B cell (primary cell): ENCODE measurements at regions not wholly inside any gene's neighbourhood (a gene's known extent, or its start where the extent isn't known, plus 50 kb on each side); places are given as distances from the start of the nearest gene placed in this dataset.

Experiments
- ATAC-seq: fragments of 200-7000 bp; cut with Tn5 transposase; one replicate; pipeline ENCODE4 v1.10.0; 2021; ENCODE audit warnings: low read depth, mild to moderate bottlenecking, moderate number of reproducible peaks, moderate library complexity
- CTCF ChIA-PET: fragments of 350-600 bp; sonication (Branson Sonifier 250); formaldehyde crosslinking; loops from one replicate; lab custom pipeline; 2021; ENCODE audit warnings: antibody characterized with exemption, inconsistent platforms; lab: Charles Lee
- POLR2A ChIA-PET: fragments of 350-600 bp; sonication (Branson Sonifier 250); formaldehyde crosslinking; loops from one replicate; lab custom pipeline; 2021; ENCODE audit warnings: antibody characterized with exemption; lab: Charles Lee
- DNase-seq: peaks from one replicate; pipeline ENCODE4 v3.0.0; 2013
- H2AFZ ChIP-seq: 2 replicates; pipeline ENCODE4 v1.6.1; 2012; ENCODE audit warnings: mild to moderate bottlenecking, low read depth, low read length; ENCODE audit not compliant: insufficient read depth, poor library complexity, severe bottlenecking
- H3K27ac ChIP-seq, 2 donors: 1 replicate in 1 of 2; 2 replicates in 1 of 2; pipeline ENCODE4 v1.5.1; 2012 to 2013; ENCODE audit warnings: low read length in 2 of 2, mild to moderate bottlenecking in 2 of 2, moderate library complexity in 1 of 2
- H3K27me3 ChIP-seq, 4 experiments: fragments of 200-600 bp in 1 of 4; sonication (generic) in 1 of 4; replicated peaks in 1 of 4; 1 replicate in 2 of 4; 2 replicates in 2 of 4; pipeline versions ENCODE4 v1.6.1 to v1.7.0; 2013 to 2016; ENCODE audit warnings: low read length in 3 of 4, mild to moderate bottlenecking in 2 of 4, mixed read lengths in 1 of 4, moderate library complexity in 1 of 4; ENCODE audit not compliant: insufficient read depth in 4 of 4, control insufficient read depth in 3 of 4; ENCODE audit errors: control extremely low read depth in 1 of 4
- H3K36me3 ChIP-seq, 2 experiments: replicated peaks in 1 of 2; 1 replicate in 1 of 2; 2 replicates in 1 of 2; pipeline versions ENCODE4 v1.6.1 to v1.7.1; 2013; ENCODE audit warnings: low read length in 1 of 2; ENCODE audit not compliant: insufficient read depth in 2 of 2, control insufficient read depth in 1 of 2; ENCODE audit errors: control extremely low read depth in 1 of 2, extremely low read depth in 1 of 2
- H3K4me1 ChIP-seq, 2 donors: fragments of 200-600 bp in 1 of 2; sonication (generic) in 1 of 2; 1 replicate in 1 of 2; 2 replicates in 1 of 2; pipeline versions ENCODE4 v1.5.1 to v1.6.1; 2013 to 2017; ENCODE audit warnings: low read length in 2 of 2; ENCODE audit not compliant: control insufficient read depth in 2 of 2, insufficient read depth in 2 of 2
- H3K4me2 ChIP-seq: replicated peaks from 2 replicates; pipeline ENCODE3; 2012; ENCODE audit warnings: mild to moderate bottlenecking, low read depth, low read length; ENCODE audit not compliant: poor library complexity, severe bottlenecking
- H3K4me3 ChIP-seq, 5 experiments: fragments of 200-600 bp in 1 of 5; sonication (generic) in 1 of 5; 1 replicate in 3 of 5; 2 replicates in 2 of 5; pipeline versions ENCODE4 v1.5.1 to v1.7.0; 2011 to 2016; ENCODE audit warnings: low read length in 4 of 5, mild to moderate bottlenecking in 4 of 5, low read depth in 2 of 5, control low read depth in 1 of 5, moderate library complexity in 1 of 5; ENCODE audit not compliant: insufficient read depth in 1 of 5; ENCODE audit errors: control extremely low read depth in 1 of 5, extremely low read depth in 1 of 5
- H3K79me2 ChIP-seq: fragments of 200-600 bp; sonication (generic); one replicate; pipeline ENCODE4 v1.6.0; 2016; ENCODE audit warnings: low read length; ENCODE audit not compliant: control insufficient read depth, insufficient read depth
- H3K9ac ChIP-seq: fragments of 200-600 bp; sonication (generic); 2 replicates; pipeline ENCODE4 v1.6.1; 2017; ENCODE audit warnings: mild to moderate bottlenecking, low read length, moderate library complexity
- H3K9me3 ChIP-seq, 3 donors: one replicate each; pipeline versions ENCODE4 v1.6.1 to v1.7.1; 2013; ENCODE audit warnings: low read length in 2 of 3; ENCODE audit not compliant: control insufficient read depth in 2 of 3, insufficient read depth in 1 of 3; ENCODE audit errors: control extremely low read depth in 1 of 3
- H4K20me1 ChIP-seq: 2 replicates; pipeline ENCODE4 v1.6.0; 2012; ENCODE audit warnings: mild to moderate bottlenecking, low read length; ENCODE audit not compliant: insufficient read depth, control insufficient read depth, poor library complexity, severe bottlenecking
- H3K27ac Mint-ChIP-seq: one replicate; pipeline ENCODE4 v1.8.0; 2021; ENCODE audit warnings: mixed read lengths
- H3K27me3 Mint-ChIP-seq: one replicate; pipeline ENCODE4 v1.8.0; 2021; ENCODE audit warnings: mixed read lengths
- H3K4me1 Mint-ChIP-seq: one replicate; pipeline ENCODE4 v1.8.0; 2021; ENCODE audit warnings: mixed read lengths
- H3K4me3 Mint-ChIP-seq: one replicate; pipeline ENCODE4 v1.8.0; 2021; ENCODE audit warnings: mixed read lengths
- H3K9me3 Mint-ChIP-seq: one replicate; pipeline ENCODE4 v1.8.0; 2022; ENCODE audit warnings: mixed read lengths; ENCODE audit not compliant: insufficient read depth
- EZH2 ChIP-seq: IDR thresholded peaks from 2 replicates; pipeline ENCODE4 v1.6.1; 2012; ENCODE audit warnings: borderline replicate concordance, low read depth, mild to moderate bottlenecking, moderate library complexity, low read length; ENCODE audit not compliant: insufficient read depth, poor library complexity, severe bottlenecking
- WGBS: methylation state at CpG from one replicate; pipeline ENCODE4 v1.1.5; 2013; ENCODE audit warnings: missing lambda C conversion rate; ENCODE audit not compliant: insufficient coverage; 5-methylcytosine and 5-hydroxymethylcytosine counted together
- intact Hi-C: fragments of 100-400 bp; cut with micrococcal nuclease; formaldehyde crosslinking; loops from one replicate; pipeline ENCODE4 v1.10.0; 2022
- TF ChIP-seq, protein P1 (sequence below): fragments of 200-600 bp; IDR thresholded peaks from one replicate; pipeline ENCODE4 v1.8.0; 2022; ENCODE audit warnings: antibody characterized with exemption, mild to moderate bottlenecking

DNA sequence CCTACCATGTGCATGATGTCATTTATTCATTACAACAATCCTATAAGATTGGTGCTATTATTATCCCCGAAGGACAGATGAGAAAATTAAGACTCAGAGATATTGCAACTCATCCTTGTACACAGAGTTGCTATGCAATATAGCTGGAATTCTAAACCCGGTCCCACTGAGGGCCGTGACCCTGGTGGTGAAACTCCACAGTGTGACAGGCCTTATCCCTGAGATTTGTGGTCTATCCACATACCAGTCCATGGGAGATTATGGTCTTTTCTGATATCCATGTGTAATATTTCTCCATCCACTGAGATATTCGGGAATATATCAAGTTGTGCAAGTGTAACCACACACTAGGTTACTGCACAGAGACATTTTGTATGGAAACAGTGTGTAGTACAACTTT, 305.2 kb downstream of the TXNL1 start:
- intact Hi-C loops = no loop called here
- H3K9me3 ChIP-seq = peaks cover 0 to 8% (median 0%) of the 10 kb centered on the region in 3 donors
- no peak for TF ChIP-seq EZH2
- TF ChIP-seq, protein P1, sequence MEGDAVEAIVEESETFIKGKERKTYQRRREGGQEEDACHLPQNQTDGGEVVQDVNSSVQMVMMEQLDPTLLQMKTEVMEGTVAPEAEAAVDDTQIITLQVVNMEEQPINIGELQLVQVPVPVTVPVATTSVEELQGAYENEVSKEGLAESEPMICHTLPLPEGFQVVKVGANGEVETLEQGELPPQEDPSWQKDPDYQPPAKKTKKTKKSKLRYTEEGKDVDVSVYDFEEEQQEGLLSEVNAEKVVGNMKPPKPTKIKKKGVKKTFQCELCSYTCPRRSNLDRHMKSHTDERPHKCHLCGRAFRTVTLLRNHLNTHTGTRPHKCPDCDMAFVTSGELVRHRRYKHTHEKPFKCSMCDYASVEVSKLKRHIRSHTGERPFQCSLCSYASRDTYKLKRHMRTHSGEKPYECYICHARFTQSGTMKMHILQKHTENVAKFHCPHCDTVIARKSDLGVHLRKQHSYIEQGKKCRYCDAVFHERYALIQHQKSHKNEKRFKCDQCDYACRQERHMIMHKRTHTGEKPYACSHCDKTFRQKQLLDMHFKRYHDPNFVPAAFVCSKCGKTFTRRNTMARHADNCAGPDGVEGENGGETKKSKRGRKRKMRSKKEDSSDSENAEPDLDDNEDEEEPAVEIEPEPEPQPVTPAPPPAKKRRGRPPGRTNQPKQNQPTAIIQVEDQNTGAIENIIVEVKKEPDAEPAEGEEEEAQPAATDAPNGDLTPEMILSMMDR = no peak
- H3K27ac Mint-ChIP-seq = no peak overlapping the region
- H3K4me1 Mint-ChIP-seq = peaks cover 5% of the 10 kb centered on the region
- H3K27ac ChIP-seq = no peak overlapping the region
- WGBS = no CpG with 5 or more reads among the region's 4 CpGs
- no peaks in the 10 kb centered on the region for H3K27me3 Mint-ChIP-seq
- no peaks in the 10 kb centered on the region for H3K27me3 ChIP-seq
- H3K4me2 ChIP-seq = no peak overlapping the region
- ChIA-PET CTCF (no interaction called here), POLR2A (no interaction called here)
- no peak overlapping the region for H3K4me3 Mint-ChIP-seq
- H3K4me3 ChIP-seq = no peak overlapping the region
- H3K36me3 ChIP-seq = no peaks in the 10 kb centered on the region
- peaks cover 2% of the 10 kb centered on the region for H3K9me3 Mint-ChIP-seq
- DNase-seq = no peak
- ATAC-seq = no peak
- H4K20me1 ChIP-seq = no peaks in the 10 kb centered on the region
- H3K9ac ChIP-seq = no peak overlapping the region
- H3K4me1 ChIP-seq = peaks cover 0 to 5% of the 10 kb centered on the region in 2 donors
- H3K79me2 ChIP-seq = no peaks in the 10 kb centered on the region
- H2AFZ ChIP-seq = no peak overlapping the region

DNA sequence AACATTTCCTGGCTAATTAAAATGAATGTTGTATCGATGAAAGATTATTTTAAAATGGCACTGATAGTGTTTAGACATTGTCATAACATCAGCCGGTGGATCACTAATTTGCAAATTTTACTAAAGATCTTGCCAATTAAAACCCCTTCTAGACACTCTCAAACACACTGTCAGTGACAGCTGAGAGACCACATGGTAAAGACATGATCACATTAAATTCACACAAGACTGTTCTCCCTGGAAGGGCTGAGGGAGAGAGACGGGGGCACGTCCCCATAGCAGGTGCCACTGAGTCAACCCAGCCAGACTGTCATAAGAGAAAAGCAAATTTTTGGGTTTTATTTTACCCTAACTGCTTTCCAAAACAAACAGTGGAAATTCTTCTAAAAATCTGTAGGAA, 306.0 kb downstream of the TXNL1 start:
- DNase-seq (no peak), ATAC-seq (no peak)
- no peak overlapping the region for H2AFZ ChIP-seq
- Mint-ChIP-seq H3K4me1 (peaks cover 1% of the 10 kb centered on the region), H3K9me3 (no peaks in the 10 kb centered on the region), H3K27ac (no peak overlapping the region), H3K27me3 (no peaks in the 10 kb centered on the region), H3K4me3 (no peak overlapping the region)
- POLR2A ChIA-PET = no interaction called here
- no peaks in the 10 kb centered on the region for H3K27me3 ChIP-seq
- CTCF ChIA-PET = no interaction called here
- H3K9me3 ChIP-seq = peaks cover 0 to 1% (median 0%) of the 10 kb centered on the region in 3 donors
- peaks cover 0 to 2% of the 10 kb centered on the region in 2 donors for H3K4me1 ChIP-seq
- H3K4me2 ChIP-seq = no peak overlapping the region
- no peak overlapping the region for H3K4me3 ChIP-seq
- no CpG with 5 or more reads among the region's 4 CpGs for WGBS
- H4K20me1 ChIP-seq = no peaks in the 10 kb centered on the region
- H3K79me2 ChIP-seq = no peaks in the 10 kb centered on the region
- no peaks in the 10 kb centered on the region for H3K36me3 ChIP-seq
- intact Hi-C loops = no loop called here
- H3K27ac ChIP-seq = no peak overlapping the region
- TF ChIP-seq, protein P1 = no peak
- no peak for TF ChIP-seq EZH2
- H3K9ac ChIP-seq = no peak overlapping the region
